HTR-8/SVneo (cell line): ENCODE measurements at regions not wholly inside any gene's neighbourhood (a gene's known extent, or its start where the extent isn't known, plus 50 kb on each side); places are given as distances from the start of the nearest gene placed in this dataset.

Experiments
- DNase-seq: peaks from one replicate; pipeline ENCODE4 v3.0.0; 2011; ENCODE audit warnings: low spot score, mixed read lengths; ENCODE audit not compliant: insufficient read length
- FAIRE-seq: peaks from 2 replicates; lab custom pipeline; 2011; peaks lifted over from hg19 to GRCh38; lab: Jason Lieb, UNC

DNA sequence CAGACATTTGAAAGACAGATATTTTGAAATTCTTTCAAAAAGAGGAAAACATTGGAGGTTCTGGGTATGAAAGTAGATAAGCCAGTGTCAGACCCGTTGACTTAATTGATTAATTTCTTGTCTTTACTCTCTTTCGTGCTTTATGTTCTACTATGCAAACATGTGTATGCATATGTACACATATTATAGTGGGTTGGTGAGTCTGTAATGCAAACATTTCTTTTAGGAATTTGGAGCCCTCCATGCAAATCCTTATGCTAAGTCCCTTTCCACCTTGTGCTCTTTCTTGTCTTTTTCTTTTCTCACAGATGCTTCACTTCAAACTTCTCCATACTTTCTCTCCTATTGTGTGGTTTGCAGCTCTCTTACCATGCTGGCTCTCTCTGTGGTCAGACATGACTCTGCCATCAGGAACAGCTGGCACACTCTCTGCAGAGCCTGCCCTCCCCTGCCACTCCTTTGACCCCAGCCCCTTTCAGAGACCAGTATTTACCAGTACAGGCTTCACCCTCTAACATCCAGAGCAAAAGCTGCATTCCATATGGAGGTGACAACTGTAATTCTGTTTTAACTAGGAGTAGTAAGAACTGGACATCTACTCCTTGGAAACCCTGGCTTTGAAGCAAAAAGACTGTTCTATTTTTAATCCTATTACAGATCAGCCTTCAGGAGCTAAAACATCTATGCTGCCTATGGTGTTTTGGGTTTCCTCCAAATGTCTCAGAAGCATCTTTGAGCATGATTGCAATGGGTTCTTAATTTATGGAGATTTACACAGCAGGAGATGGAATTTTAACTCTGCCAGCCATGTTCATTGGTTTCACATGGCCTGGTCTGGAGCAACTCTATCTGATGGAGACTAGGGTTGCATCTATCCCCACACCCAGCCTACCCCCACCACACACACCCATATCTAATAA lies 386.9 kb upstream of the FAT3 start:
- FAIRE-seq (no peak), DNase-seq (no peak)

DNA sequence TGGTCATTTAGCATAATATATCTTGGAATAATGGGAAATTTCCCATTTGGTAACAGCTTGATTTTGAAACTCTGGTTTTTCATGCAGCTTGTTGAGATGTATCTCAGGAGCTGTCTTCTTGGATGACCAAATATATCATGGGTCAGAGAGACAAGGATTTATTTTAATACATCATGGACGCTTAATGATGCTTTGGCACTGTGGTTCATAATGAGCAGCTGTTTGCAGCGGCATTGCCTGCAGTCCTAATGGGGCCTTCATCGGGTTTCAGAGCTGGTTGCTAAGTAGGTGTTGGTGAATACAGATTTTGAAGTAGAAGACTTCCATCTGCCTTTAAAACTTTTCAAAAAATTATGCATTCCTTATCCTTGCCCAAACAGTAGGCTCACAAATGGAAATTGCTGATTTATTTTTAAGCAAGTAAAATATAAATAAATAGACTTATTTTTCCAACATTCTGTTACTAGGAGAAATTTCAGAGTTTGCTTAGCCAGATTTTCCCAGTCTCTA lies 389.5 kb upstream of the FAT3 start:
- FAIRE-seq (no peak), DNase-seq (no peak)

DNA sequence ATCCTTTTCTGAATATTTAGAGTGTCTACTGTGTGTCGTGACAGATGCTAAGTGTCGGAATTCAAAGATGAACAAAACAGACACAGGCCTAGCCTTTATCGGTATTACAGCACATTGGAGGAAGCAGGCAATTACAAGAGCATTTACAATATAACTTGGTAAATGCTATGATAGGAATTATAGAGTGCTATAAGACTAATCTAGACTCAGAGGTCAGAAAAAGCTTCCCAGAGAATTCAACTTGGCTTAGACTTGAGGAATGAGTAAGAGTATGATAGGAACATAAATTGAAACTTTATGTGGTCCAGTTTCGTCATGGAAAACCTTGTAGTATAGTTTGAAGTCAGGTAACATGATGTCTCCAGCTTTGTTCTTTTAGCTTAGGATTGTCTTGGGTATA lies 395.7 kb upstream of the FAT3 start:
- DNase-seq (no peak), FAIRE-seq (no peak)

GRCh38 chr11:91825777-91826176 lies 398.8 kb upstream of the FAT3 start:
- FAIRE-seq (no peak), DNase-seq (no peak)

DNA sequence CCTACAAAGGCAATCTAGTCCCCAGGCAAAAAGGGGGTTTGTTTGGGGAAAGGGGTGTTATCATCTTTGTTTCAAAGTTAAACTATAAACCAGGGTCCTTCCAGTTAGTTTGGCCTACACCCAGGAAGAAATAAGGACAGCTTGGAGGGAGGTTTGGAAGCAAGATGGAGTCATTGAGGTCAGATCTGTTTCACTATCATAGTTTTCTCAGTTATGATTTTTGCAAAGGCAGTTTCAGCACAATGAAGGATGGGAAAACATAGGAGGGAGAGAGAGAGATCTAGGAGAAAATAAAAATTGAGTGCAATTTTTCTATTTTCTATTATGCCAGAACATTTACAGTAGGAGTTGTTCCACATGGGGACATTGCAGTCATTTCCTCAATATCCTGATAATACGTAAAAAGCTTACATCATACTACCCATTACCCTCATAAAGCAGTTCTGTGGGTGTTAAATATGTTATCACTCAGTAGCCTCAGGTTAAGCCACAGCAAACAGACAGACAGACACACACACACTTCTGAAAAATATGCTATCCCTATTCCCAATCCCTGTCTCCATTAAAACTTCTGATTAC lies 401.3 kb upstream of the FAT3 start:
- FAIRE-seq (no peak), DNase-seq (no peak)

DNA sequence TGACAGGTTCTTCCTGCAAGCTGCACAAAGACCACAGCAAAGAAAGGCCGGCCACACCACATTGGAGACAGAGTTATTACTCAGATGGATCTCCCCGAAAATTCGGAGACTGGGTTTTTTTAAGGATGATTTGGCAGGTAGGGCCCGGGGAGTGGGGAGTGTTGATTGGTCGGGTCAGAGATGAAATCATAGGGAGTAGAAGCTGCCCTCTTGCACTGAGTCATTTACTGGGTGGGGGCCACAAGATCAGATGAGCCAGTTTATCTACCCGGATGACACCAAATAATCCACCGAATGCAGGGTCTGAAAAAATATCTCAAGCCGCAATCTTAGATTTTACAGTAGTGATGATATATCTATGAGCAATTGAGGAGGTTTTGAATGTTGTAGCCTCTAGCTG lies 401.8 kb upstream of the FAT3 start:
- no peak for FAIRE-seq
- no peak for DNase-seq

- no peak for DNase-seq
- FAIRE-seq = no peak
Measured at GRCh38 chr11:91820709-91821108, 403.9 kb upstream of the FAT3 start.

GRCh38 chr11:91819777-91820176 lies 404.8 kb upstream of the FAT3 start:
- FAIRE-seq = no peak

GRCh38 chr11:91819195-91819594 lies 405.4 kb upstream of the FAT3 start:
- FAIRE-seq = no peak

More at GRCh38 chr11:91819777-91820176, 404.8 kb upstream of the FAT3 start:
- no peak for DNase-seq

DNA sequence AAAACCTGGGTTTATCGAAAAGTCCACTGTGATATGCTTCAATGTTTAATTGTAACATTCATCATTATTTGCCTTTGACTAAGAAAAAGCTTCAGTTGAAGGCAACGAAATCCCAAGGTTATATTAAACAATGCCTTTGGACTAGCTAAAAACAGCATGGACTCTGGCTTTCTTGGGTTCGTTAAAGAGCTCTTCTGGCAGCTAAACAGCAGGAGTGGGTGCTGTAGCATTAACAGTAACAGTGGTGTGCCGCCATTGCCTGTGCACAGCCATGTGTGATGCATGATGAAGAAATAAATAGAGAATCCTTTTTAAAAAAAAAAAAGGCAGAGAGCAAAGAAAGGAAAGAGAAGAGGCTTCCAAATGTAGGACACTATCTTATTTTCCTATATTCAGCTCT lies 406.6 kb upstream of the FAT3 start:
- no peak for DNase-seq
- no peak for FAIRE-seq

More at GRCh38 chr11:91819195-91819594, 405.4 kb upstream of the FAT3 start:
- no peak for DNase-seq

DNA sequence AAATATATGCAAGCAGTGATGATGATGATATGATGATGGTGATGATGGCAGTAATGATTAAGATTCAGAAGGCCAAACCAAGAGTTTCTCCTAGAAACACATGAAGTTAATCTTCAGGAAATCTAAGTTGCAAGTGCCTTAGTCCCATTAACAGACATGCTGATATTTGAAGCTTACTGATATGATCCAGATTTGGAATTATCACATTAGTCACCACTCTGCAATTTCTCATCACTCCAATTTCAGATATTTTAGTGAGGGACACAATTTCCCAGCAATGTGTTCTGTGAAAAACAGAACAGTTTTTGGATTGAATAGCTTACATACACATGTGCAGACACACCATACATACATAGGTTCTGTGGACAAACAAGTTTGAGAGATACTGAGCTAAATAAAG lies 411.4 kb upstream of the FAT3 start:
- DNase-seq (no peak), FAIRE-seq (no peak)

DNA sequence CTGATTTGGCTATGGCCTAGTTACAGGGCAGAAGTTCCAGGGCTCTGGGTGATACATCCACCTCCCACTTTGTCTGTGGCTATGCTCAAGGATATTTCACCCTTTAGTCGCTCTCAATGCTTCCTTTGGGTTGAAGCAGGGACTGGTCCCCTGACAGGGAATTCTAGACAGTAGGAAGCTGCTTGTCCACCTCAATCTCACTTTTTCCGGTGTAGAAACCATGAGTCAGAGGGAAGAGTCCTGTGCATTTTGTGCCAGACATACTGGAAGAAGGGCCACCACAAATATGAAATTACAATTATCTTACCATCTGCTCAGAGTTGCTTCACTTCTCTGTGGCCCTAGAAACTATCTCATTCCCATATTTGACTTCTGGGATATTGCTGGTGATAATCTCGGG lies 413.7 kb upstream of the FAT3 start:
- DNase-seq (no peak), FAIRE-seq (no peak)

DNA sequence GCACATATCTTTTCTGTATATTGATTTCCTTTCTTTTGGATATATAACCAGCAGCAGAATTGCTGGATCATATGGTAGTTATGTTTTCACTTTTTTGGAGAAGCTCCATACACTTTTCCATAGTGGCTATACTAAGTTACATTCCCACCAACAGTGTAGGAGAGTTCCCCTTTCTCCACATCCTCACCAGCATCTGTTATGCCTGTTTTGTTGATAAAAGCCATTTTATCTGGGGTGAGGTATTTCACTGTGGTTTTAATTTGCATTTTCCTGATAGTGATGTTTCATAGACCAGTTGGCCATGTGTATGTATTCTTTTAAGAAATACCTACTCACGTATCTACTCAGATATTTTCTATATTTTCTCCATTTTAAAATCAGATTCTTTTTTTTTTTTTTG lies 419.3 kb upstream of the FAT3 start:
- no peak for DNase-seq
- no peak for FAIRE-seq

- DNase-seq (no peak), FAIRE-seq (no peak)
Measured at GRCh38 chr11:91804042-91804441, 420.6 kb upstream of the FAT3 start.

DNA sequence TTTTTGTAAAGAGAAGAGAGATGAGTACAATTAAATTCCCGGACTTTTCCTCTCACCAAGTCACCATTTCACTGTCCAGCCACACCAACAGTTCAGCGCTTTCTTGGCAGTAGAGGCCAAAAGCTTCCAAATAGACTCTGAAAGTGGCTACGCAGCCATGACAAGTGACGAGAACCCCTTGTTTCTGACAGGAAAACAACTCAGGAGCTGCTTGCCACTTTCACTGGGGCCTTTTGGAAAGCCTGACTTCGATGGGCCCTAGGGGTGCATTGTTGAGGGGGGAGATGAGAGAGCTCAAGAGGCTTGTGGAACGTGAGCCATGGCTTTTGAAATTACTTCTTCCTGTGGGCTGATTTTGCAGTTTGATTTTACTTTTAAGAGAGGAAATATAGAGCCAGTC lies 422.1 kb upstream of the FAT3 start:
- no peak for FAIRE-seq
- DNase-seq = no peak

DNA sequence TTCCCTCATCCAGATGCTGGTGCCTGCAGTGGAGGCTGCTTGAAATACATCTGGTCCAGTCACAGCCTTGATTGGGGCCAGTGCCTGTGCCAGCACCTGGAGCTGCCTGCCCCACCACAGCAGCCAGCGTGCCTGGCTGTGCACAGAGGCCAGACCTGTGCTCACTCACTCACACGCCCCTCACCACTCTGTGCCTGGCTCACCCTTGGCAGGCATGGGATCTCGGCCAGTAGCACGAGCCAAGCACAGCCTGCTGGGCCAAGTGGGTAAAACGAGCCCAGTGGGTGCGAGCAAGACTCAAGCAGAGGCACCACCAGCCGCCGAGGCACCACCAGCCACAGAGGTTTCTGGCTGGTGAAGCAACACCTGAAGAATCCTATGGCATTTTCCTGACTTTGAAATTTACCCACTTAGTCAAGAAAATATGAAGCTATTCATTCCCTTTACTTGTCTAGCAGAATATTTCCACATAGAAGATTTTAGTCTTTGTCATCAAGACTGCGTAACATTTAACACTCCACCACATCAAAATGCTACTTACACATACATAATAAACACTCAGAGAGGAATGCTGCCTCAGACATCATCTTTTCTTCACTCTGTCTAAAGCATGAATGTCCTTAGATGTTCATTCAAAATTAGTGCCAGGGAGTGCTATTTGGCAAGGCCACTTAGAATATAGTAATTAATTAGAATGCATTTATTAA lies 424.3 kb upstream of the FAT3 start:
- DNase-seq (no peak), FAIRE-seq (no peak)

DNA sequence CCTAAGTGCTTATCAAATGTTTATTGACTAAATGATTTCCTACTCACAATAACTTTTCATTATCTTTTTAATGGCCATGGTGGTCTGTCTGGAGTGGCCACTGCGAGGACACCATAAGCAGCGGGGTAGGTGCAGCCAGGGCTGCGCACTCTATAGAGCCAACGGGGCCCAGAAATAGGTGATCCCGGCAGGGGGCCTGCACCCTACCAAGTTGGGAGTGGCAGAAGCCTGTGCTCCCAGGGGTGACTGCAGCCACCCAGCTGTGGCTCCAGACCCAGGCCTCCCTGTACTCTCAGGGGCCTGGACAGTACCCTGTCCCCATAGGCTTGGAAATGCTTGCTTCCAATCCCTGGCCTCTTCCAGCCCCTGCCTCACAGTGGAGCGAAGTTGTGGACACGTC lies 426.4 kb upstream of the FAT3 start:
- FAIRE-seq = no peak
- no peak for DNase-seq

- DNase-seq (no peak), FAIRE-seq (no peak)
Measured at GRCh38 chr11:91796999-91797398, 427.6 kb upstream of the FAT3 start.

- FAIRE-seq (no peak), DNase-seq (no peak)
Measured at GRCh38 chr11:91795139-91795887, 429.3 kb upstream of the FAT3 start.

GRCh38 chr11:91794146-91794545 lies 430.5 kb upstream of the FAT3 start:
- FAIRE-seq = no peak
- no peak for DNase-seq
